Kidney (tissue), 13 donors: ENCODE measurements at regions not wholly inside any gene's neighbourhood (a gene's known extent, or its start where the extent isn't known, plus 50 kb on each side); places are given as distances from the start of the nearest gene placed in this dataset.

Experiments used
- DNase-seq, 5 donors: peaks; one replicate each; pipeline ENCODE4 v3.0.0-alpha.2; 2013 to 2020
- FAIRE-seq: peaks from 2 replicates; lab custom pipeline; 2012; peaks lifted over from hg19 to GRCh38; lab: Jason Lieb, UNC
- H3K27ac ChIP-seq, 2 donors: one replicate each; pipeline ENCODE4 v1.7.0; 2013; ENCODE audit warnings: low read depth in 2 of 2, low read length in 2 of 2, inconsistent platforms in 1 of 2
- H3K27me3 ChIP-seq: one replicate; pipeline ENCODE4 v1.7.1; 2013; ENCODE audit warnings: low read length, inconsistent platforms; ENCODE audit not compliant: control insufficient read depth, insufficient read depth
- H3K36me3 ChIP-seq, 3 donors: one replicate each; pipeline versions ENCODE4 v1.7.0 to v1.7.1; 2013; ENCODE audit warnings: low read length in 3 of 3, control low read depth in 1 of 3, inconsistent platforms in 1 of 3; ENCODE audit not compliant: insufficient read depth in 3 of 3, control insufficient read depth in 2 of 3
- H3K4me1 ChIP-seq, 3 donors: one replicate each; pipeline versions ENCODE4 v1.7.0 to v1.7.1; 2013; ENCODE audit warnings: low read length in 3 of 3, inconsistent platforms in 1 of 3, low read depth in 1 of 3; ENCODE audit not compliant: control insufficient read depth in 2 of 3, insufficient read depth in 2 of 3
- H3K4me3 ChIP-seq, 3 donors: one replicate each; pipeline versions ENCODE4 v1.7.0 to v1.8.1; 2013; ENCODE audit warnings: low read length in 3 of 3, control low read depth in 1 of 3, inconsistent platforms in 1 of 3
- H3K9ac ChIP-seq, 3 donors: one replicate each; pipeline versions ENCODE4 v1.7.0 to v1.7.1; 2013; ENCODE audit warnings: low read length in 3 of 3, control low read depth in 1 of 3, inconsistent platforms in 1 of 3
- H3K9me3 ChIP-seq, 3 donors: one replicate each; pipeline versions ENCODE4 v1.7.0 to v1.7.1; 2013; ENCODE audit warnings: low read length in 3 of 3, control low read depth in 1 of 3, inconsistent platforms in 1 of 3; ENCODE audit not compliant: control insufficient read depth in 2 of 3, insufficient read depth in 1 of 3
- CTCF ChIP-seq: IDR thresholded peaks from 3 replicates; pipeline ENCODE4 v1.5.1; 2012; ENCODE audit warnings: mild to moderate bottlenecking, moderate library complexity, borderline replicate concordance; ENCODE audit not compliant: insufficient read depth; ENCODE audit errors: extremely low read depth
- intact Hi-C: fragments of 100-400 bp; cut with DNase I; formaldehyde crosslinking; loops from one replicate; pipeline ENCODE4 v1.11.1; 2022
- donor health status: control.
- donor health status: control.
- donor health status: control.
- donor health status: control.
- donor health status: control.
- donor health status: DM: yes; HTN: yes; CAD: no.
- donor health status: Normal renal cell carcinoma (clear cell type).

- H3K4me3 ChIP-seq: no peak overlapping the region
- TF ChIP-seq CTCF: no peak
- H3K4me1 ChIP-seq: no peaks in the 10 kb centered on the region
- DNase-seq (no peak), FAIRE-seq (no peak)
- H3K9ac ChIP-seq: no peak overlapping the region
- no peaks in the 10 kb centered on the region for H3K9me3 ChIP-seq
- H3K36me3 ChIP-seq: no peaks in the 10 kb centered on the region
- no peaks in the 10 kb centered on the region for H3K27me3 ChIP-seq
- intact Hi-C loops: no loop called here
- no peak overlapping the region for H3K27ac ChIP-seq
Observed at GRCh38 chr13:108096301-108096915, 118.9 kb downstream of the LIG4 start.

DNA sequence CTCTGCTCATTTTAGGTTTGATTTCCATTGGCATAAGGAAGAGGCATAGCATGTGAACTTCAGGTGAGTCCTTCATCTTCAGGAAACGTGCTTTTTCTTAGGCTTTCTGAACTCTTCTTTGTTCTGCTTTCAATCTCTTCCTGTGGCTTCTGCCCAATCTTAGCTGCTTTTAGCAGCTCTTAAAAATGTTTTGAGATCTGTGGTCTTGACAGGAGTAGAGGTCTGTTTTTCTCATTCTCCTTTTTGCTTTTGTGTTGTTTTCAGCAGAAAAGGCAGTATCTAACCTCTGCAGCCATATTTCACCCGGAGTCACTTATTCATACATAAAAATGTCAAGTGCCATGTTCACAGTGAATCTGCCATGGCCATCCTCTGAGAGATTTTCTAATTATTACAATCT lies 120.3 kb downstream of the LIG4 start:
- no peak for DNase-seq
- no peak overlapping the region for H3K9ac ChIP-seq
- no peak overlapping the region for H3K27ac ChIP-seq
- H3K9me3 ChIP-seq: no peaks in the 10 kb centered on the region
- no peaks in the 10 kb centered on the region for H3K36me3 ChIP-seq
- no peaks in the 10 kb centered on the region for H3K27me3 ChIP-seq
- no peaks in the 10 kb centered on the region for H3K4me1 ChIP-seq
- intact Hi-C loops: no loop called here
- H3K4me3 ChIP-seq: no peak overlapping the region
- no peak for TF ChIP-seq CTCF
- no peak for FAIRE-seq

- intact Hi-C loops: no loop called here
Observed at GRCh38 chr13:108093616-108094015, 121.7 kb downstream of the LIG4 start.

More at GRCh38 chr13:108093616-108094015, 121.7 kb downstream of the LIG4 start:
- H3K9ac ChIP-seq: no peak overlapping the region
- H3K9me3 ChIP-seq: no peaks in the 10 kb centered on the region
- no peak for TF ChIP-seq CTCF
- no peaks in the 10 kb centered on the region for H3K27me3 ChIP-seq
- DNase-seq (no peak), FAIRE-seq (no peak)
- H3K4me3 ChIP-seq: no peak overlapping the region
- H3K27ac ChIP-seq: no peak overlapping the region
- no peaks in the 10 kb centered on the region for H3K4me1 ChIP-seq
- no peaks in the 10 kb centered on the region for H3K36me3 ChIP-seq
